Panc1 (cell line): ENCODE measurements at regions not wholly inside any gene's neighbourhood (a gene's known extent, or its start where the extent isn't known, plus 50 kb on each side); places are given as distances from the start of the nearest gene placed in this dataset.

ENCODE experiments used
- CTCF ChIP-seq: fragments of 450-650 bp; IDR thresholded peaks from 2 replicates; pipeline ENCODE4 v1.5.1; 2017; ENCODE audit warnings: mild to moderate bottlenecking
- SIN3A ChIP-seq: IDR thresholded peaks from 2 replicates; pipeline ENCODE4 v1.6.1; 2012; ENCODE audit warnings: low read depth, mild to moderate bottlenecking, low read length, moderate library complexity, borderline replicate concordance; ENCODE audit not compliant: insufficient read depth
- TCF7L2 ChIP-seq: IDR thresholded peaks from 2 replicates; pipeline ENCODE4 v1.6.1; 2011; ENCODE audit warnings: mild to moderate bottlenecking, low read depth, low read length, inconsistent platforms
- TF ChIP-seq, protein P1 (sequence below), 2 experiments: IDR thresholded peaks; 2 replicates each; pipeline ENCODE4 v1.6.1; 2011 to 2012; ENCODE audit warnings: low read depth in 2 of 2, control low read depth in 1 of 2, low read length in 1 of 2, mild to moderate bottlenecking in 1 of 2, moderate library complexity in 1 of 2; ENCODE audit not compliant: insufficient read depth in 1 of 2

GRCh38 chr7:25321424-25321823, 93.1 kb upstream of the NPVF start:
- TF ChIP-seq CTCF (no peak), TCF7L2 (no peak), SIN3A (no peak)
- TF ChIP-seq, protein P1, sequence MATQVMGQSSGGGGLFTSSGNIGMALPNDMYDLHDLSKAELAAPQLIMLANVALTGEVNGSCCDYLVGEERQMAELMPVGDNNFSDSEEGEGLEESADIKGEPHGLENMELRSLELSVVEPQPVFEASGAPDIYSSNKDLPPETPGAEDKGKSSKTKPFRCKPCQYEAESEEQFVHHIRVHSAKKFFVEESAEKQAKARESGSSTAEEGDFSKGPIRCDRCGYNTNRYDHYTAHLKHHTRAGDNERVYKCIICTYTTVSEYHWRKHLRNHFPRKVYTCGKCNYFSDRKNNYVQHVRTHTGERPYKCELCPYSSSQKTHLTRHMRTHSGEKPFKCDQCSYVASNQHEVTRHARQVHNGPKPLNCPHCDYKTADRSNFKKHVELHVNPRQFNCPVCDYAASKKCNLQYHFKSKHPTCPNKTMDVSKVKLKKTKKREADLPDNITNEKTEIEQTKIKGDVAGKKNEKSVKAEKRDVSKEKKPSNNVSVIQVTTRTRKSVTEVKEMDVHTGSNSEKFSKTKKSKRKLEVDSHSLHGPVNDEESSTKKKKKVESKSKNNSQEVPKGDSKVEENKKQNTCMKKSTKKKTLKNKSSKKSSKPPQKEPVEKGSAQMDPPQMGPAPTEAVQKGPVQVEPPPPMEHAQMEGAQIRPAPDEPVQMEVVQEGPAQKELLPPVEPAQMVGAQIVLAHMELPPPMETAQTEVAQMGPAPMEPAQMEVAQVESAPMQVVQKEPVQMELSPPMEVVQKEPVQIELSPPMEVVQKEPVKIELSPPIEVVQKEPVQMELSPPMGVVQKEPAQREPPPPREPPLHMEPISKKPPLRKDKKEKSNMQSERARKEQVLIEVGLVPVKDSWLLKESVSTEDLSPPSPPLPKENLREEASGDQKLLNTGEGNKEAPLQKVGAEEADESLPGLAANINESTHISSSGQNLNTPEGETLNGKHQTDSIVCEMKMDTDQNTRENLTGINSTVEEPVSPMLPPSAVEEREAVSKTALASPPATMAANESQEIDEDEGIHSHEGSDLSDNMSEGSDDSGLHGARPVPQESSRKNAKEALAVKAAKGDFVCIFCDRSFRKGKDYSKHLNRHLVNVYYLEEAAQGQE (IDR thresholded peaks at IDR 0.05; ENCODE audit: insufficient read depth in 1 of 2, low read depth in 2 of 2, low read length in 1 of 2), result no peak
